SK-N-SH (cell line): ENCODE measurements at regions not wholly inside any gene's neighbourhood (a gene's known extent, or its start where the extent isn't known, plus 50 kb on each side); places are given as distances from the start of the nearest gene placed in this dataset.
"Not testable (repeated sequence)": the region's sequence is repeated elsewhere in the genome, so short reads cannot be mapped to it uniquely, and the experiment has no call there.

Experiments
- CTCF ChIA-PET: fragments of 300-600, 350-600 bp; formaldehyde crosslinking; extraction: SDS; loops from one replicate; lab custom pipeline; 2021; lab: Yijun Ruan, JAX
- POLR2A ChIA-PET: fragments of 350-600 bp; sonication (Branson Sonifier 250); formaldehyde crosslinking; extraction: SDS; loops from one replicate; lab custom pipeline; 2020; ENCODE audit warnings: antibody characterized with exemption, inconsistent platforms; lab: Yijun Ruan, JAX
- DNase-seq: peaks from one replicate; pipeline ENCODE4 v3.0.0; 2012
- H2AFZ ChIP-seq: fragments of 200-600 bp; sonication (generic); 2 replicates; pipeline ENCODE4 v1.8.1; 2016; ENCODE audit warnings: antibody characterized with exemption, mild to moderate bottlenecking, low read depth
- H3F3A ChIP-seq: fragments of 200-600 bp; sonication (generic); replicated peaks from 2 replicates; pipeline ENCODE3; 2016; ENCODE audit warnings: antibody characterized with exemption, mild to moderate bottlenecking; ENCODE audit not compliant: insufficient read depth
- H3K27ac ChIP-seq, 2 experiments: fragments of 200-500 bp in 1 of 2; fragments of 200-600 bp in 1 of 2; sonication (Bioruptor generic) in 1 of 2; sonication (generic), shearing (Covaris generic) in 1 of 2; 2 replicates each; pipeline versions ENCODE4 v1.5.1 to v1.6.1; 2014 to 2016; ENCODE audit warnings: low read depth in 2 of 2, inconsistent platforms in 1 of 2, low read length in 1 of 2, mild to moderate bottlenecking in 1 of 2, mixed read lengths in 1 of 2
- H3K27me3 ChIP-seq: fragments of 200-600 bp; sonication (generic), shearing (Covaris generic); 2 replicates; pipeline ENCODE4 v1.6.1; 2016; ENCODE audit warnings: mixed run types; ENCODE audit not compliant: insufficient read depth
- H3K36me3 ChIP-seq, 2 experiments: fragments of 200-500 bp in 1 of 2; fragments of 200-600 bp in 1 of 2; sonication (Bioruptor generic) in 1 of 2; sonication (generic) in 1 of 2; replicated peaks in 1 of 2; 2 replicates each; pipeline versions ENCODE3 to v1.5.1; 2014 to 2016; ENCODE audit warnings: low read length in 1 of 2, mild to moderate bottlenecking in 1 of 2; ENCODE audit not compliant: insufficient read depth in 2 of 2, control insufficient read depth in 1 of 2
- H3K4me1 ChIP-seq, 2 experiments: fragments of 200-500 bp in 1 of 2; fragments of 200-600 bp in 1 of 2; sonication (Bioruptor generic) in 1 of 2; sonication (generic), shearing (Covaris generic) in 1 of 2; 2 replicates each; pipeline versions ENCODE4 v1.5.1 to v1.6.1; 2014 to 2016; ENCODE audit warnings: low read depth in 1 of 2, low read length in 1 of 2, mixed run types in 1 of 2; ENCODE audit not compliant: insufficient read depth in 2 of 2, control insufficient read depth in 1 of 2
- H3K4me2 ChIP-seq: fragments of 200-600 bp; sonication (generic), shearing (Covaris generic); 2 replicates; pipeline ENCODE4 v1.6.1; 2017; ENCODE audit warnings: mixed run types
- H3K4me3 ChIP-seq, 2 experiments: fragments of 200-500 bp in 1 of 2; fragments of 200-600 bp in 1 of 2; sonication (Bioruptor generic) in 1 of 2; sonication (generic), shearing (Covaris generic) in 1 of 2; 2 replicates each; pipeline versions ENCODE4 v1.5.1 to v1.8.1; 2014 to 2016; ENCODE audit warnings: low read depth in 2 of 2, inconsistent platforms in 1 of 2, low read length in 1 of 2, mild to moderate bottlenecking in 1 of 2, mixed read lengths in 1 of 2, moderate library complexity in 1 of 2
- H3K79me2 ChIP-seq: fragments of 200-600 bp; sonication (generic); 2 replicates; pipeline ENCODE4 v1.8.1; 2017; ENCODE audit warnings: mild to moderate bottlenecking; ENCODE audit not compliant: insufficient read depth
- H3K9ac ChIP-seq: fragments of 200-600 bp; sonication (generic); 2 replicates; pipeline ENCODE4 v1.6.1; 2017; ENCODE audit warnings: mixed run types
- H3K9me2 ChIP-seq: fragments of 200-600 bp; sonication (generic); 2 replicates; pipeline ENCODE4 v1.6.1; 2017; ENCODE audit warnings: mixed run types
- H3K9me3 ChIP-seq: fragments of 200-600 bp; sonication (generic); 2 replicates; pipeline ENCODE4 v1.6.1; 2017; ENCODE audit warnings: mixed run types, mild to moderate bottlenecking, moderate library complexity
- H4K20me1 ChIP-seq: fragments of 200-600 bp; sonication (generic); 2 replicates; pipeline ENCODE4 v1.6.1; 2017; ENCODE audit warnings: mild to moderate bottlenecking, mixed run types; ENCODE audit not compliant: insufficient read depth
- CHD2 ChIP-seq: fragments of 150-350 bp; IDR thresholded peaks from 2 replicates; pipeline ENCODE4 v1.6.1; 2018; ENCODE audit warnings: low read length; ENCODE audit not compliant: partially characterized antibody
- CTCF ChIP-seq: fragments of 200-600 bp; sonication (generic); IDR thresholded peaks from 2 replicates; pipeline ENCODE4 v1.6.1; 2017; ENCODE audit warnings: antibody characterized with exemption, mild to moderate bottlenecking, moderate library complexity
- FOSL2 ChIP-seq: IDR thresholded peaks from 2 replicates; pipeline ENCODE4 v1.4.0; 2012; ENCODE audit warnings: low read depth, mild to moderate bottlenecking, moderate library complexity, borderline replicate concordance
- GATA2 ChIP-seq: sonication (generic); formaldehyde crosslinking; IDR thresholded peaks from 2 replicates; pipeline ENCODE4 v1.5.0; 2020; ENCODE audit warnings: mild to moderate bottlenecking, missing genetic modification reagents
- IRF3 ChIP-seq: fragments of 150-350 bp; IDR thresholded peaks from 2 replicates; pipeline ENCODE4 v1.6.1; 2016; ENCODE audit warnings: mild to moderate bottlenecking, low read depth, low read length
- RFX5 ChIP-seq: IDR thresholded peaks from 2 replicates; pipeline ENCODE4 v1.6.1; 2012; ENCODE audit warnings: mild to moderate bottlenecking, improper control_type of control experiment, low read length
- RXRA ChIP-seq: IDR thresholded peaks from 2 replicates; pipeline ENCODE4 v1.4.0; 2012; ENCODE audit warnings: low read depth, mild to moderate bottlenecking, borderline replicate concordance
- TAF1 ChIP-seq: IDR thresholded peaks from 2 replicates; pipeline ENCODE4 v1.6.1; 2012; ENCODE audit warnings: low read depth, mild to moderate bottlenecking, low read length, moderate library complexity, borderline replicate concordance
- TEAD4 ChIP-seq: IDR thresholded peaks from 2 replicates; pipeline ENCODE4 v1.4.0; 2012; ENCODE audit warnings: mild to moderate bottlenecking, borderline replicate concordance; ENCODE audit not compliant: insufficient read depth
- USF1 ChIP-seq: IDR thresholded peaks from 2 replicates; pipeline ENCODE4 v1.4.0; 2012; ENCODE audit warnings: low read depth, borderline replicate concordance
- YY1 ChIP-seq: IDR thresholded peaks from 2 replicates; pipeline ENCODE4 v1.4.0; 2012; ENCODE audit warnings: low read depth, mild to moderate bottlenecking
- WGBS: methylation state at CpG from one replicate; pipeline ENCODE4 v1.1.6; 2017; ENCODE audit warnings: low lambda C conversion rate; 5-methylcytosine and 5-hydroxymethylcytosine counted together

- Histone ChIP-seq H3K36me3 (no peaks in the 10 kb centered on the region), H3F3A (no peaks in the 10 kb centered on the region), H3K9me2 (no peaks in the 10 kb centered on the region), H3K27ac (no peak overlapping the region), H3K27me3 (no peaks in the 10 kb centered on the region), H4K20me1 (no peaks in the 10 kb centered on the region), H3K9me3 (no peaks in the 10 kb centered on the region), H3K4me1 (no peaks in the 10 kb centered on the region), H3K4me2 (no peak overlapping the region), H3K79me2 (no peaks in the 10 kb centered on the region), H3K4me3 (no peak overlapping the region), H2AFZ (no peak overlapping the region), H3K9ac (no peak overlapping the region)
- POLR2A ChIA-PET, result no interaction called here
- CTCF ChIA-PET, result interaction anchor here (0.9 to 1.1 kb wide), 2 partner anchors 228 to 229 kb away, joined by 3 to 4 read pairs; no protein-coding TSS in a partner anchor
- no peak for DNase-seq
- WGBS, result 29% methylated on average over 9 of the region's 9 CpGs
- TF ChIP-seq RXRA (no peak), CTCF (no peak), IRF3 (no peak), TAF1 (no peak), FOSL2 (no peak), RFX5 (no peak), CHD2 (no peak), YY1 (no peak), TEAD4 (no peak), GATA2 (no peak), USF1 (no peak)
These were observed 169.2 kb upstream of the ATP10A start for GRCh38 chr15:26032162-26032846.

- H3K4me1 ChIP-seq, H3K27me3 ChIP-seq, H3F3A ChIP-seq, H3K4me3 ChIP-seq, H3K36me3 ChIP-seq, H3K79me2 ChIP-seq, CTCF ChIA-PET, H3K27ac ChIP-seq, H3K9me3 ChIP-seq, H3K9me2 ChIP-seq, POLR2A ChIA-PET, H2AFZ ChIP-seq, H3K9ac ChIP-seq, DNase-seq, H4K20me1 ChIP-seq, H3K4me2 ChIP-seq: not testable (repeated sequence)
- WGBS, result 29% methylated on average over 7 of the region's 7 CpGs
These were observed 166.5 kb upstream of the ATP10A start for GRCh38 chr15:26029586-26029985.
